Liver (tissue), 8 donors: ENCODE measurements at regions not wholly inside any gene's neighbourhood (a gene's known extent, or its start where the extent isn't known, plus 50 kb on each side); places are given as distances from the start of the nearest gene placed in this dataset.

ENCODE experiments used
- DNase-seq: peaks from one replicate; pipeline ENCODE4 v3.0.0-alpha.2; 2017; ENCODE audit warnings: low spot score
- H3K27ac ChIP-seq, 2 donors: one replicate each; pipeline ENCODE4 v1.7.0; 2013; ENCODE audit warnings: inconsistent platforms in 2 of 2, low read length in 2 of 2, control low read depth in 1 of 2, low read depth in 1 of 2, mild to moderate bottlenecking in 1 of 2
- H3K27me3 ChIP-seq, 4 donors: one replicate each; pipeline versions ENCODE4 v1.6.1 to v1.7.0; 2013; ENCODE audit warnings: low read length in 3 of 4, inconsistent platforms in 1 of 4, mild to moderate bottlenecking in 1 of 4, moderate library complexity in 1 of 4; ENCODE audit not compliant: control insufficient read depth in 4 of 4, insufficient read depth in 4 of 4
- H3K36me3 ChIP-seq, 4 donors: one replicate each; pipeline versions ENCODE4 v1.6.1 to v1.7.0; 2013; ENCODE audit warnings: low read length in 3 of 4, mild to moderate bottlenecking in 3 of 4, low read depth in 1 of 4, moderate library complexity in 1 of 4; ENCODE audit not compliant: control insufficient read depth in 4 of 4, insufficient read depth in 3 of 4
- H3K4me1 ChIP-seq, 4 donors: one replicate each; pipeline versions ENCODE4 v1.6.1 to v1.7.0; 2013; ENCODE audit warnings: low read length in 3 of 4, mild to moderate bottlenecking in 3 of 4, moderate library complexity in 1 of 4; ENCODE audit not compliant: control insufficient read depth in 4 of 4, insufficient read depth in 4 of 4
- H3K4me3 ChIP-seq, 3 donors: one replicate each; pipeline versions ENCODE4 v1.6.1 to v1.7.0; 2013; ENCODE audit warnings: low read length in 3 of 3, control low read depth in 1 of 3, low read depth in 1 of 3, mild to moderate bottlenecking in 1 of 3
- H3K9ac ChIP-seq, 2 donors: one replicate each; pipeline ENCODE4 v1.7.0; 2013; ENCODE audit warnings: low read length in 2 of 2, mild to moderate bottlenecking in 2 of 2, moderate library complexity in 2 of 2, control low read depth in 1 of 2, low read depth in 1 of 2
- H3K9me3 ChIP-seq, 4 donors: one replicate each; pipeline versions ENCODE4 v1.6.1 to v1.7.0; 2013; ENCODE audit warnings: low read length in 3 of 4; ENCODE audit not compliant: control insufficient read depth in 4 of 4
- ATF3 ChIP-seq: IDR thresholded peaks from 2 replicates; pipeline ENCODE4 v1.6.1; 2016; ENCODE audit warnings: antibody characterized with exemption
- CTCF ChIP-seq: fragments of 150-350 bp; IDR thresholded peaks from 2 replicates; pipeline ENCODE4 v1.5.1; 2017; ENCODE audit warnings: improper control_type of control experiment, low read depth, low read length; ENCODE audit not compliant: missing input control
- EGR1 ChIP-seq, 2 donors: IDR thresholded peaks; 2 replicates each; pipeline ENCODE4 v1.6.1; 2016 to 2018; ENCODE audit warnings: antibody characterized with exemption in 2 of 2, low read depth in 2 of 2
- FOXA1 ChIP-seq: IDR thresholded peaks from 2 replicates; pipeline ENCODE4 v1.6.1; 2016; ENCODE audit warnings: antibody characterized with exemption
- GABPA ChIP-seq, 2 donors: IDR thresholded peaks in 1 of 2; conservative IDR thresholded peaks in 1 of 2; 2 replicates each; pipeline ENCODE4 v1.6.1; 2016; ENCODE audit warnings: antibody characterized with exemption in 2 of 2, mild to moderate bottlenecking in 1 of 2, moderate library complexity in 1 of 2
- HNF4A ChIP-seq, 2 donors: conservative IDR thresholded peaks; 2 replicates each; pipeline ENCODE4 v1.6.1; 2016; ENCODE audit warnings: antibody characterized with exemption in 2 of 2, mild to moderate bottlenecking in 2 of 2
- HNF4G ChIP-seq: IDR thresholded peaks from 2 replicates; pipeline ENCODE4 v1.6.1; 2016; ENCODE audit warnings: antibody characterized with exemption
- JUND ChIP-seq, 2 donors: IDR thresholded peaks; 2 replicates each; pipeline ENCODE4 v1.6.1; 2016; ENCODE audit warnings: antibody characterized with exemption in 2 of 2
- MAX ChIP-seq: IDR thresholded peaks from 2 replicates; pipeline ENCODE4 v1.6.1; 2016; ENCODE audit warnings: antibody characterized with exemption
- NR2F2 ChIP-seq: IDR thresholded peaks from 2 replicates; pipeline ENCODE4 v1.6.1; 2016; ENCODE audit warnings: antibody characterized with exemption
- RAD21 ChIP-seq, 2 donors: IDR thresholded peaks; 2 replicates each; pipeline ENCODE4 v1.6.1; 2016; ENCODE audit warnings: antibody characterized with exemption in 2 of 2, mild to moderate bottlenecking in 2 of 2
- REST ChIP-seq: IDR thresholded peaks from 2 replicates; pipeline ENCODE4 v1.6.1; 2016; ENCODE audit warnings: antibody characterized with exemption, mild to moderate bottlenecking
- RXRA ChIP-seq, 2 donors: IDR thresholded peaks; 2 replicates each; pipeline ENCODE4 v1.6.1; 2017 to 2018; ENCODE audit warnings: antibody characterized with exemption in 2 of 2, mild to moderate bottlenecking in 1 of 2
- SP1 ChIP-seq: IDR thresholded peaks from 2 replicates; pipeline ENCODE4 v1.6.1; 2018; ENCODE audit warnings: antibody characterized with exemption, mild to moderate bottlenecking
- TAF1 ChIP-seq: conservative IDR thresholded peaks from 2 replicates; pipeline ENCODE4 v1.6.1; 2016; ENCODE audit warnings: antibody characterized with exemption, mild to moderate bottlenecking
- YY1 ChIP-seq: IDR thresholded peaks from 2 replicates; pipeline ENCODE4 v1.6.1; 2016; ENCODE audit warnings: antibody characterized with exemption, mild to moderate bottlenecking
- ZBTB33 ChIP-seq: IDR thresholded peaks from 2 replicates; pipeline ENCODE4 v1.6.1; 2016; ENCODE audit warnings: antibody characterized with exemption
- WGBS: extraction: QIAGEN DNeasy Blood & Tissue Kit; methylation state at CpG from one replicate; pipeline ENCODE4 v1.1.7; 2013; 5-methylcytosine and 5-hydroxymethylcytosine counted together
- donor health status: healthy.
- donor health status: healthy.
- donor health status: healthy.
- donor health status: healthy.
- donor health status: healthy.

GRCh38 chr7:79507131-79507530 is 53.7 kb upstream of the MAGI2 start:
- 71% methylated on average over 6 of the region's 6 CpGs for WGBS
- H3K36me3 ChIP-seq, result no peaks in the 10 kb centered on the region
- H3K4me3 ChIP-seq, result no peak overlapping the region
- no peak for DNase-seq
- H3K27me3 ChIP-seq, result no peaks in the 10 kb centered on the region
- no peaks in the 10 kb centered on the region for H3K9me3 ChIP-seq
- no peak overlapping the region for H3K27ac ChIP-seq
- no peak for TF ChIP-seq CTCF
- TF ChIP-seq HNF4A (conservative IDR thresholded peaks at IDR 0.05), result no peak
- no peak for TF ChIP-seq SP1
- TF ChIP-seq REST, result no peak
- no peak for TF ChIP-seq GABPA (IDR thresholded peaks at IDR 0.05 in 1 of 2, conservative IDR thresholded peaks at IDR 0.05 in 1 of 2)
- no peak for TF ChIP-seq RAD21 (IDR thresholded peaks at IDR 0.05)
- no peak for TF ChIP-seq ZBTB33
- TF ChIP-seq NR2F2, result no peak
- TF ChIP-seq HNF4G, result no peak
- TF ChIP-seq MAX, result no peak
- TF ChIP-seq FOXA1, result no peak
- no peak for TF ChIP-seq RXRA (IDR thresholded peaks at IDR 0.05)
- H3K9ac ChIP-seq, result no peak overlapping the region
- no peaks in the 10 kb centered on the region for H3K4me1 ChIP-seq

GRCh38 chr7:79506481-79506880 is 53.0 kb upstream of the MAGI2 start:
- no peak for DNase-seq
- Histone ChIP-seq H3K36me3 (no peaks in the 10 kb centered on the region), H3K4me1 (no peaks in the 10 kb centered on the region), H3K9me3 (no peaks in the 10 kb centered on the region), H3K27me3 (no peaks in the 10 kb centered on the region), H3K9ac (no peak overlapping the region), H3K4me3 (no peak overlapping the region), H3K27ac (no peak overlapping the region)
- WGBS, result 64% methylated on average over 2 of the region's 2 CpGs
- TF ChIP-seq EGR1 (IDR thresholded peaks at IDR 0.05; ENCODE audit: low read depth in 2 of 2), result no peak
- no peak for TF ChIP-seq SP1
- TF ChIP-seq MAX, result no peak
- no peak for TF ChIP-seq FOXA1
- TF ChIP-seq JUND (IDR thresholded peaks at IDR 0.05), result no peak
- no peak for TF ChIP-seq ATF3
- no peak for TF ChIP-seq ZBTB33
- TF ChIP-seq GABPA (IDR thresholded peaks at IDR 0.05 in 1 of 2, conservative IDR thresholded peaks at IDR 0.05 in 1 of 2), result no peak
- no peak for TF ChIP-seq RXRA (IDR thresholded peaks at IDR 0.05)
- no peak for TF ChIP-seq NR2F2
- TF ChIP-seq CTCF, result no peak
- TF ChIP-seq HNF4G, result no peak
- TF ChIP-seq HNF4A (conservative IDR thresholded peaks at IDR 0.05), result no peak
- TF ChIP-seq RAD21 (IDR thresholded peaks at IDR 0.05), result no peak
- TF ChIP-seq TAF1, result no peak
- no peak for TF ChIP-seq YY1
